GM06990 (cell line): ENCODE measurements at regions not wholly inside any gene's neighbourhood (a gene's known extent, or its start where the extent isn't known, plus 50 kb on each side); places are given as distances from the start of the nearest gene placed in this dataset.

Source experiments
- DNase-seq: peaks from one replicate; pipeline ENCODE4 v3.0.0-alpha.2; 2011; ENCODE audit not compliant: insufficient read length; ENCODE audit errors: extremely low read depth
- H3K27me3 ChIP-seq: replicated peaks from 2 replicates; pipeline ENCODE4 v1.6.0; 2011; ENCODE audit warnings: low read length; ENCODE audit not compliant: control insufficient read depth, insufficient read depth
- H3K36me3 ChIP-seq: 2 replicates; pipeline ENCODE4 v1.5.1; 2011; ENCODE audit warnings: low read length; ENCODE audit not compliant: control insufficient read depth, insufficient read depth
- H3K4me3 ChIP-seq: replicated peaks from 2 replicates; pipeline ENCODE4 v1.5.1; 2011; ENCODE audit warnings: low read depth, mild to moderate bottlenecking, control low read depth, low read length
- TF ChIP-seq, protein P1 (sequence below): IDR thresholded peaks from 2 replicates; pipeline ENCODE4 v1.5.1; 2011; ENCODE audit warnings: low read length, control low read depth, mild to moderate bottlenecking, inconsistent platforms; ENCODE audit not compliant: insufficient read depth, poor library complexity, severe bottlenecking

DNA sequence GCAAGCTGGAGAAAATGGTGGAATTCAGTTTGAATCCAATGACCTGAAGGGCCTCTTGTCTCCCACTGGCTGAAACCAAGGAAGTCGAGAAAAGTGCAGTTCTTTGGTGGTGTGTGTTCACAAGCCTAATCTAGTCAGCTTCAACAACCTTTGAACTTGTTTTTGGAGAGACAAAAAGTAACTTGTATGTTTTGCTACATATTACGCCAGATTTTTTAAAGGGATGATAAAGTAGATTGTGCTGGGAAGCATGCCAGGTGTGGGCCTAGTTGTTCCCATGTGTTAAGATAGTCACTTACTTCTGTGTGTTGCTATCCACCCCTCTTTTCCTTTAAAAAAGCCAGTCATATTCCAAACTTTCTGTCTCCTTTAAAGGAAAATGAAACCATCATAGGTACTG is 79.7 kb upstream of the FAM3C start:
- DNase-seq: no peak
- no peaks in the 10 kb centered on the region; the same call in 1 of the 2 replicates for H3K27me3 ChIP-seq
- TF ChIP-seq, protein P1, sequence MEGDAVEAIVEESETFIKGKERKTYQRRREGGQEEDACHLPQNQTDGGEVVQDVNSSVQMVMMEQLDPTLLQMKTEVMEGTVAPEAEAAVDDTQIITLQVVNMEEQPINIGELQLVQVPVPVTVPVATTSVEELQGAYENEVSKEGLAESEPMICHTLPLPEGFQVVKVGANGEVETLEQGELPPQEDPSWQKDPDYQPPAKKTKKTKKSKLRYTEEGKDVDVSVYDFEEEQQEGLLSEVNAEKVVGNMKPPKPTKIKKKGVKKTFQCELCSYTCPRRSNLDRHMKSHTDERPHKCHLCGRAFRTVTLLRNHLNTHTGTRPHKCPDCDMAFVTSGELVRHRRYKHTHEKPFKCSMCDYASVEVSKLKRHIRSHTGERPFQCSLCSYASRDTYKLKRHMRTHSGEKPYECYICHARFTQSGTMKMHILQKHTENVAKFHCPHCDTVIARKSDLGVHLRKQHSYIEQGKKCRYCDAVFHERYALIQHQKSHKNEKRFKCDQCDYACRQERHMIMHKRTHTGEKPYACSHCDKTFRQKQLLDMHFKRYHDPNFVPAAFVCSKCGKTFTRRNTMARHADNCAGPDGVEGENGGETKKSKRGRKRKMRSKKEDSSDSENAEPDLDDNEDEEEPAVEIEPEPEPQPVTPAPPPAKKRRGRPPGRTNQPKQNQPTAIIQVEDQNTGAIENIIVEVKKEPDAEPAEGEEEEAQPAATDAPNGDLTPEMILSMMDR: no peak
- no peak overlapping the region for H3K4me3 ChIP-seq
- H3K36me3 ChIP-seq: no peaks in the 10 kb centered on the region

DNA sequence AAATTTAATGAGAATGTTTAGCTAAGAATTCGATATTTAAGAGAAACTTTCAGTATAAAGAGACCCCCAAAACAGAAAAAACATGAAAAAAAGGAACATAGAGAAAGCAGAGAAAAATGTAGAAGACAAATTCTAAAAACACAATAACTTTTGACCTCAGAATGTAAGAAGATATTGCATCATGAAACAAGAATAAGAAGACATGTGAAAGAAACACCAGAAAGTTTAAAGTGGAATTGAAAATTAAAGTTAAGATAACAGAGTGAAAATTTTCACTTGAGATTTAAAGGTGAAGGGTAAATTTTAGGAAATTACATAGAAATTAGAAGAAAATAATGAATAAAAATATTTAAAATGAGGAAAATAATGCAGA is 78.2 kb upstream of the FAM3C start:
- H3K4me3 ChIP-seq: no peak overlapping the region
- no peak for DNase-seq
- H3K36me3 ChIP-seq: no peaks in the 10 kb centered on the region
- no peaks in the 10 kb centered on the region for H3K27me3 ChIP-seq
- TF ChIP-seq, protein P1: no peak

DNA sequence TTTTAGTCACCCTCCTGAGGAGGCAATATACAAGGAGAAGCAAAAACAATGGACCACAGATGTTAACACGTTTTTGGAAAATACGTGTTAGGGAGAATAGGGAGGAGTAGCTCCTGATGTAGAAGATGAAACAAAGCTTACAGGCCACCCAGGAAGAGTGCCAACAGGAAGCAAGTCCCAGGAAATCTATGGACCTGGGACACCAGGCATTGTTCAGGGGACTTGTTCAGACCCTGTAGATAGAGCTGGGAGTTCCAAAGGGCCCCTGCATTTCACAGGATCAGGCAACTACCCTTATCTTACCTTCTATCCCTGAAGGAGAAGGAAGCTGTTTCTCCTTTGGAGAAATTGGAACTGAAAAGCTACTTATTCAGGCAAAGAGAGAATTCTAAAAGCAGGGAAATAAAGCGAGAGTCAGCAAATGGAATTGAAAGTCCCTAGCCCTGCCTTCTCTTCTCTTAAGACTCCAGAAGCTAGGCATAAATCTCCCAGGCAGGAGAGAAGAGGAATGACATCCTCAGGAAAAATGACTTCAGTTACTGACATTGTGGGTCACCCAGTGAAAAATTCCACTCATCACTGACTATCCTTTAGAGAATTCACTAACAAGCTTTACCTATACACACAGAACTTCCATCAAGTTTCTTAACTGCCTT is 77.7 kb upstream of the FAM3C start:
- no peak for DNase-seq
- TF ChIP-seq, protein P1: no peak
- Histone ChIP-seq H3K4me3 (no peak overlapping the region), H3K27me3 (no peaks in the 10 kb centered on the region), H3K36me3 (no peaks in the 10 kb centered on the region)

DNA sequence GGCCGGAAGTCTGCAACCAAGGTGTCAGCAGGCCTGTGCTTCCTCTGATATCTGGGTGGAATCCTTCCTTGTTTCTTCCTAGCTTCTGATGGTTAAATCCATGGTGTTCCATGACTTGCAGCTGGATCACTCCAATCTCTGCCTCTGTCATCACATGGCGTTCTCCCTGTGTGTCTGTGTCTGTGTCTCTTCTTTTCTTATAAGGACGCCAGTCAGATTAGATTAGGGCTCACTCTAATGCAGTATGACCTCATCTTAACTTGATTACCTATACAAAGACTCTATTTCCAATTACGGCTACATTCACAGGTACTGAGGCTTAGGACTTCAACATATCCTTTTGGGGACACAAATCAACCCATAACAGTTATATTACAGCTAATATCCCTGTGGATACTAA is 70.3 kb upstream of the FAM3C start:
- Histone ChIP-seq H3K27me3 (no peaks in the 10 kb centered on the region), H3K4me3 (no peak overlapping the region), H3K36me3 (no peaks in the 10 kb centered on the region)
- TF ChIP-seq, protein P1: no peak
- no peak for DNase-seq

DNA sequence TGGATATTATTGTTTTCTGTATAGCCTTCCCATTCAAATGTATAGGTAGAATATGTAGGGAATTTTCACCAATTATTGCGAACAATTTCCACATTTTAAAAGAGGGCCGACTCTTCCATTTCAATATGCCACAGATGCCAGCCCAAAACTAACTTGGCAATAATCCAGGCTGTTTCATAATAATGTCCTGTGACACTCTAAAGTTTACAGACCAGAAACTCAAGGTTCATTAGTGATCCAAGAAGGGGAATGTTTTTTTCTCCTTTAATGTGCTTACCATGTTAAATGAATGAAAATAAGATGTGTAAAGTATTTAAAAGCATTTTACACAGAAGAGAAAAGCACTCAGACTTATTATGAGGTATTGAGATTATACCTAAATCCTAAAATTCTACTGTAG is 63.0 kb upstream of the FAM3C start:
- DNase-seq: no peak
- Histone ChIP-seq H3K27me3 (no peaks in the 10 kb centered on the region), H3K4me3 (no peak overlapping the region), H3K36me3 (no peaks in the 10 kb centered on the region)
- TF ChIP-seq, protein P1: no peak

DNA sequence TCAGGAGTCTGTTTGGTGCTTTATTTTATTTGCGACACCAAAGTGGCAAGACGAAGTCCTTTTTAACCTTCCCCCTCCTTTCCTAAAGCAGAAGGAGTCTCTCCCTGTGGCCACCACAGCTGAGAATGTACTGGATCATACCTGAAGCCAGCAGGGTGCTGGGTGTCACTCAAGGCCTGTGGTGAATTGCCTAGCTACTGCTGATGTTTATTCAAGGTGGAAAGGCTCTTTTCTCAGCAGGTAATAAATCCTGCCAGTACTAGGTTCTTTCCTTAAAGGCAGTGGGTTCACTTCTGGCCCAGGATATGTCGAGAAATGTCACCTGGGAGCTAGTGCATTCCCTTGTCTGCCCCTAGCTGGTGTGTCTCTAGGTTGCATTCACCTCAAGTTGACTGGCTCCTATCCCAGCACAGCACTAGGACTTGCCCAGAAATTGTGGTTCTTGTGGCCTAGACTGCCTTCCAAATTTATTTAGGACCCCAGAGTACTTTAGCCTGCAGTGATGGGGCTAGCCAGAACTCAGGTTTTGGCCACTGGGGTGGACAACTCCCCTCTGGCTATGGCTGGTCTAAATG is 60.8 kb upstream of the FAM3C start:
- TF ChIP-seq, protein P1: no peak
- Histone ChIP-seq H3K4me3 (no peak overlapping the region), H3K27me3 (no peaks in the 10 kb centered on the region), H3K36me3 (no peaks in the 10 kb centered on the region)
- DNase-seq: no peak
